ENCODE measurements at regions not wholly inside any gene's neighbourhood (a gene's known extent, or its start where the extent isn't known, plus 50 kb on each side); places are given as distances from the start of the nearest gene placed in this dataset.
"Not testable (repeated sequence)": the region's sequence is repeated elsewhere in the genome, so short reads cannot be mapped to it uniquely, and the experiment has no call there.

DNA sequence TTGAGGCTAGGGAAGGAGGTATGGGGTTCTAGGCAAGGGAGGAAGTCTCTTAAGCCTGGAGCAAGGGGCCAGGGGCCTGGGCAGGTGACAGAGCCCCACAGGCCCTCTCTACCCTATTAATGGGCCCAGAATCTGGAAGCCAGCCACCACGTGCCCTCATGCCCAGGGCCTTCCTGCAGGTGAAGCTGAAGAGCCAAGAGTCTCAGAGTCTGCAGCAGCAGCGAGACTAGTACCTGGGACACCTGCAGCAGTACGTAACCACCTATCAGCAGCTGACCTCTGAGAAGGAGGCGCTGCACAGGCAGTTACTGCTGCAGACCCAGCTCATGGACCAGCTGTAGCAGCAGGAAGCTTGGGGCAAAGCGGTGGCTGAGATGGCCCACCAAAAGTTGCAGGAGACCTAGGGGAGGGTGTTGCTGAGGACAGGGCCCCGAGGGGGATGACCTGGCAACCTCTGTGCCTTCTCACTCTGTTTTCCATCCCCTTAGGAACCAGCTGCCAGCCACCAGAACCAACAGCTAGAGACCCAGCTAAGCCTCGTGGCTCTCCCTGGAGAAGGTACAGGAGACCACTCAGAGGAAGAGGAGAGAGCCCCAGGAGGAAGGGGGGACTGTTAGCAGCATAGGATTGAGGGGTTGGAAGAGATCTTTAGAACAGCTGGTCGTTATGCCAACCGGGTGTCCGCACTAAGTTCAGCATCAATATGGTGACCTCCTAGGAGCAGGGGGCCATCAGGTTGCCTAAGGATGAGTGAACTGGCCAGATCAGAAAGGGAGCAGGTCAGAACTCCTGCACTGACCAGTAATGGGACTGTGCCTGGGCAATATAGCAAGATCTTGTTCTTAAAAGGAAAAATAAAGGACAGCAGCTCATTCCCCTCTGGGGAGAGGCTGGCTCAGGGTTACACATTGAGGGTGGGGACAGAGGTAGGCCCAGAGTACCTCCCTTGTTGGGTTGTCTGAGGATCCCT lies 58.5 kb upstream of the UBE2Q2 start:
- not testable (repeated sequence) for TF ChIP-seq CTCF (conservative IDR thresholded peaks at IDR 0.05; ENCODE audit: low read length); EZH2phosphoT487 (IDR thresholded peaks at IDR 0.05; ENCODE audit: borderline replicate concordance, low read depth, low read length)
